Liver (tissue), 8 donors: ENCODE measurements at regions not wholly inside any gene's neighbourhood (a gene's known extent, or its start where the extent isn't known, plus 50 kb on each side); places are given as distances from the start of the nearest gene placed in this dataset.

Experiments used
- DNase-seq: peaks from one replicate; pipeline ENCODE4 v3.0.0-alpha.2; 2017; ENCODE audit warnings: low spot score
- H3K27ac ChIP-seq, 2 donors: one replicate each; pipeline ENCODE4 v1.7.0; 2013; ENCODE audit warnings: inconsistent platforms in 2 of 2, low read length in 2 of 2, control low read depth in 1 of 2, low read depth in 1 of 2, mild to moderate bottlenecking in 1 of 2
- H3K27me3 ChIP-seq, 4 donors: one replicate each; pipeline versions ENCODE4 v1.6.1 to v1.7.0; 2013; ENCODE audit warnings: low read length in 3 of 4, inconsistent platforms in 1 of 4, mild to moderate bottlenecking in 1 of 4, moderate library complexity in 1 of 4; ENCODE audit not compliant: control insufficient read depth in 4 of 4, insufficient read depth in 4 of 4
- H3K36me3 ChIP-seq, 4 donors: one replicate each; pipeline versions ENCODE4 v1.6.1 to v1.7.0; 2013; ENCODE audit warnings: low read length in 3 of 4, mild to moderate bottlenecking in 3 of 4, low read depth in 1 of 4, moderate library complexity in 1 of 4; ENCODE audit not compliant: control insufficient read depth in 4 of 4, insufficient read depth in 3 of 4
- H3K4me1 ChIP-seq, 4 donors: one replicate each; pipeline versions ENCODE4 v1.6.1 to v1.7.0; 2013; ENCODE audit warnings: low read length in 3 of 4, mild to moderate bottlenecking in 3 of 4, moderate library complexity in 1 of 4; ENCODE audit not compliant: control insufficient read depth in 4 of 4, insufficient read depth in 4 of 4
- H3K4me3 ChIP-seq, 3 donors: one replicate each; pipeline versions ENCODE4 v1.6.1 to v1.7.0; 2013; ENCODE audit warnings: low read length in 3 of 3, control low read depth in 1 of 3, low read depth in 1 of 3, mild to moderate bottlenecking in 1 of 3
- H3K9ac ChIP-seq, 2 donors: one replicate each; pipeline ENCODE4 v1.7.0; 2013; ENCODE audit warnings: low read length in 2 of 2, mild to moderate bottlenecking in 2 of 2, moderate library complexity in 2 of 2, control low read depth in 1 of 2, low read depth in 1 of 2
- H3K9me3 ChIP-seq, 4 donors: one replicate each; pipeline versions ENCODE4 v1.6.1 to v1.7.0; 2013; ENCODE audit warnings: low read length in 3 of 4; ENCODE audit not compliant: control insufficient read depth in 4 of 4
- CTCF ChIP-seq: fragments of 150-350 bp; IDR thresholded peaks from 2 replicates; pipeline ENCODE4 v1.5.1; 2017; ENCODE audit warnings: improper control_type of control experiment, low read depth, low read length; ENCODE audit not compliant: missing input control
- EGR1 ChIP-seq, 2 donors: IDR thresholded peaks; 2 replicates each; pipeline ENCODE4 v1.6.1; 2016 to 2018; ENCODE audit warnings: antibody characterized with exemption in 2 of 2, low read depth in 2 of 2
- FOXA1 ChIP-seq: IDR thresholded peaks from 2 replicates; pipeline ENCODE4 v1.6.1; 2016; ENCODE audit warnings: antibody characterized with exemption
- FOXA2 ChIP-seq: IDR thresholded peaks from 2 replicates; pipeline ENCODE4 v1.6.1; 2016; ENCODE audit warnings: antibody characterized with exemption
- GABPA ChIP-seq, 2 donors: IDR thresholded peaks in 1 of 2; conservative IDR thresholded peaks in 1 of 2; 2 replicates each; pipeline ENCODE4 v1.6.1; 2016; ENCODE audit warnings: antibody characterized with exemption in 2 of 2, mild to moderate bottlenecking in 1 of 2, moderate library complexity in 1 of 2
- HNF4G ChIP-seq: IDR thresholded peaks from 2 replicates; pipeline ENCODE4 v1.6.1; 2016; ENCODE audit warnings: antibody characterized with exemption
- JUND ChIP-seq, 2 donors: IDR thresholded peaks; 2 replicates each; pipeline ENCODE4 v1.6.1; 2016; ENCODE audit warnings: antibody characterized with exemption in 2 of 2
- MAX ChIP-seq: IDR thresholded peaks from 2 replicates; pipeline ENCODE4 v1.6.1; 2016; ENCODE audit warnings: antibody characterized with exemption
- NR2F2 ChIP-seq: IDR thresholded peaks from 2 replicates; pipeline ENCODE4 v1.6.1; 2016; ENCODE audit warnings: antibody characterized with exemption
- RAD21 ChIP-seq, 2 donors: IDR thresholded peaks; 2 replicates each; pipeline ENCODE4 v1.6.1; 2016; ENCODE audit warnings: antibody characterized with exemption in 2 of 2, mild to moderate bottlenecking in 2 of 2
- RXRA ChIP-seq, 2 donors: IDR thresholded peaks; 2 replicates each; pipeline ENCODE4 v1.6.1; 2017 to 2018; ENCODE audit warnings: antibody characterized with exemption in 2 of 2, mild to moderate bottlenecking in 1 of 2
- SP1 ChIP-seq: IDR thresholded peaks from 2 replicates; pipeline ENCODE4 v1.6.1; 2018; ENCODE audit warnings: antibody characterized with exemption, mild to moderate bottlenecking
- TAF1 ChIP-seq: conservative IDR thresholded peaks from 2 replicates; pipeline ENCODE4 v1.6.1; 2016; ENCODE audit warnings: antibody characterized with exemption, mild to moderate bottlenecking
- YY1 ChIP-seq: IDR thresholded peaks from 2 replicates; pipeline ENCODE4 v1.6.1; 2016; ENCODE audit warnings: antibody characterized with exemption, mild to moderate bottlenecking
- WGBS: extraction: QIAGEN DNeasy Blood & Tissue Kit; methylation state at CpG from one replicate; pipeline ENCODE4 v1.1.7; 2013; 5-methylcytosine and 5-hydroxymethylcytosine counted together
- TF ChIP-seq, protein P1 (sequence below): IDR thresholded peaks from 2 replicates; pipeline ENCODE4 v1.6.1; 2016; ENCODE audit warnings: antibody characterized with exemption
- TF ChIP-seq, protein P2 (sequence below): IDR thresholded peaks from 2 replicates; pipeline ENCODE4 v1.6.1; 2016; ENCODE audit warnings: antibody characterized with exemption
- donor health status: healthy.
- donor health status: healthy.
- donor health status: healthy.
- donor health status: healthy.
- donor health status: healthy.

DNA sequence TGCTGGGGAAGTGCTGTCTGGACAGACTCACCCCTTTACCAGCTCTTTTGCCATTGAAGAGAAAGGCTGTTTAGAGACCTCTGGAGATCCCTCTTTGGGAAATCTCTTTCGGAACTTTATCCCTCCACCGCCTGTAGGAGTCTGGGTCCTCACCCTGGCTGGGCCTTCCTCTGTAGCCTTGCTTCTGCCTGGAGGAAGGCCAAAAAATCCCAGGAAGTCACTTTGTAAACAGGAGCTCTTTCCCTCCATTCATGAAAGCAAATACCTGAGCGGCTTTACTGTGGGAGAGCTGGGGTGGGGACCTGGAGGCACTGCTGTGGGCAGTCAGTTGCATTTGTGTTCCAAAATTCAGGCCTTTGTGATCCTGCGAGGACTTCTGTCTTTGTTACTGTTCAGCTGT lies 126.2 kb downstream of the KLF6 start:
- TF ChIP-seq FOXA2 (no peak), MAX (no peak), SP1 (no peak), JUND (IDR thresholded peaks at IDR 0.05) (no peak), HNF4G (no peak), TAF1 (no peak)
- Histone ChIP-seq H3K27ac (no peak overlapping the region), H3K4me1 (no peaks in the 10 kb centered on the region), H3K4me3 (no peak overlapping the region), H3K27me3 (peaks cover 0 to 3% (median 0%) of the 10 kb centered on the region in 4 donors), H3K9ac (no peak overlapping the region), H3K9me3 (no peaks in the 10 kb centered on the region), H3K36me3 (no peaks in the 10 kb centered on the region)
- WGBS: 55% methylated on average over 4 of the region's 4 CpGs
- DNase-seq: no peak

GRCh38 chr10:3656214-3656613 lies 128.8 kb downstream of the KLF6 start:
- TF ChIP-seq CTCF (no peak), YY1 (no peak), RXRA (IDR thresholded peaks at IDR 0.05) (no peak), JUND (IDR thresholded peaks at IDR 0.05) (no peak), MAX (no peak), GABPA (IDR thresholded peaks at IDR 0.05 in 1 of 2, conservative IDR thresholded peaks at IDR 0.05 in 1 of 2) (no peak), NR2F2 (no peak), RAD21 (IDR thresholded peaks at IDR 0.05) (no peak), EGR1 (IDR thresholded peaks at IDR 0.05; ENCODE audit: low read depth in 2 of 2) (no peak)
- TF ChIP-seq, protein P1, sequence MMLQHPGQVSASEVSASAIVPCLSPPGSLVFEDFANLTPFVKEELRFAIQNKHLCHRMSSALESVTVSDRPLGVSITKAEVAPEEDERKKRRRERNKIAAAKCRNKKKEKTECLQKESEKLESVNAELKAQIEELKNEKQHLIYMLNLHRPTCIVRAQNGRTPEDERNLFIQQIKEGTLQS: no peak
- TF ChIP-seq, protein P2, sequence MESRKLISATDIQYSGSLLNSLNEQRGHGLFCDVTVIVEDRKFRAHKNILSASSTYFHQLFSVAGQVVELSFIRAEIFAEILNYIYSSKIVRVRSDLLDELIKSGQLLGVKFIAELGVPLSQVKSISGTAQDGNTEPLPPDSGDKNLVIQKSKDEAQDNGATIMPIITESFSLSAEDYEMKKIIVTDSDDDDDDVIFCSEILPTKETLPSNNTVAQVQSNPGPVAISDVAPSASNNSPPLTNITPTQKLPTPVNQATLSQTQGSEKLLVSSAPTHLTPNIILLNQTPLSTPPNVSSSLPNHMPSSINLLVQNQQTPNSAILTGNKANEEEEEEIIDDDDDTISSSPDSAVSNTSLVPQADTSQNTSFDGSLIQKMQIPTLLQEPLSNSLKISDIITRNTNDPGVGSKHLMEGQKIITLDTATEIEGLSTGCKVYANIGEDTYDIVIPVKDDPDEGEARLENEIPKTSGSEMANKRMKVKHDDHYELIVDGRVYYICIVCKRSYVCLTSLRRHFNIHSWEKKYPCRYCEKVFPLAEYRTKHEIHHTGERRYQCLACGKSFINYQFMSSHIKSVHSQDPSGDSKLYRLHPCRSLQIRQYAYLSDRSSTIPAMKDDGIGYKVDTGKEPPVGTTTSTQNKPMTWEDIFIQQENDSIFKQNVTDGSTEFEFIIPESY: no peak
- H3K36me3 ChIP-seq: no peaks in the 10 kb centered on the region
- H3K4me3 ChIP-seq: no peak overlapping the region
- no peak for DNase-seq
- H3K9me3 ChIP-seq: no peaks in the 10 kb centered on the region
- H3K27me3 ChIP-seq: peaks cover 0 to 3% (median 0%) of the 10 kb centered on the region in 4 donors
- H3K9ac ChIP-seq: no peak overlapping the region
- H3K27ac ChIP-seq: no peak overlapping the region
- 72% methylated on average over 3 of the region's 3 CpGs for WGBS
- H3K4me1 ChIP-seq: no peaks in the 10 kb centered on the region

DNA sequence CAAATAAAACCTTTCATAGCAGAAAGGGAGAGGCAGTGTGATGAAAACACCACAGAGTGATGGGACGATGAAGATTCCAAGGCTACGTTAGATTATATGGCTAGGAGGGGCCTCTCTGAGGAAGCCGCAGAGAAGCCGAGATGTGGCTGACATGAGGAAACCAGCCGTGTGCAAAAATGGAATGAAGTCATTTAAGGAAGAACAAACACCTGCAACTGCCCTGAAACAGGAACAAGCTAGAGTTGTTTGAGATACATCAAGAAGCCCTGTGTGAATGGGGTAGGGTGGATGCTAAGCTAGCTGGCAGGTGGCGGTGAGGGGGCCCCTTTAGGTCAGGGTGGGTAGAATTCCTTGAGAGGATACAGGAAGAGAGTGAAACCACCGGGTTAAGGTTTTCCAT lies 129.5 kb downstream of the KLF6 start:
- TF ChIP-seq FOXA1: no peak
- TF ChIP-seq FOXA2: no peak
- 56% methylated on average over 7 of the region's 7 CpGs for WGBS
- Histone ChIP-seq H3K27ac (no peak overlapping the region), H3K9me3 (no peaks in the 10 kb centered on the region), H3K27me3 (peaks cover 0 to 3% (median 0%) of the 10 kb centered on the region in 4 donors), H3K4me3 (no peak overlapping the region), H3K36me3 (no peaks in the 10 kb centered on the region), H3K4me1 (no peaks in the 10 kb centered on the region), H3K9ac (no peak overlapping the region)
- DNase-seq: no peak
